Adrenal gland (tissue), 9 donors: ENCODE measurements at regions not wholly inside any gene's neighbourhood (a gene's known extent, or its start where the extent isn't known, plus 50 kb on each side); places are given as distances from the start of the nearest gene placed in this dataset.
"Not testable (repeated sequence)": the region's sequence is repeated elsewhere in the genome, so short reads cannot be mapped to it uniquely, and the experiment has no call there.

Experiments
- DNase-seq, 7 donors: peaks; one replicate each; pipeline ENCODE4 v3.0.0-alpha.2; 2019 to 2020
- H3K27ac ChIP-seq, 5 donors: fragments of 200-600 bp; sonication (generic) in 4 of 5; 1 replicate in 3 of 5; 2 replicates in 2 of 5; pipeline versions ENCODE4 v1.5.1 to v1.8.0; 2016 to 2020; ENCODE audit warnings: mild to moderate bottlenecking in 1 of 5
- H3K27me3 ChIP-seq: fragments of 200-600 bp; 2 replicates; pipeline ENCODE4 v1.8.0; 2021
- H3K36me3 ChIP-seq, 2 donors: fragments of 200-600 bp; replicated peaks in 1 of 2; 1 replicate in 1 of 2; 2 replicates in 1 of 2; pipeline versions ENCODE4 v1.5.1 to v1.8.0; 2018 to 2022
- H3K4me1 ChIP-seq, 2 donors: fragments of 200-600 bp; replicated peaks in 1 of 2; 1 replicate in 1 of 2; 2 replicates in 1 of 2; pipeline versions ENCODE4 v1.5.1 to v1.8.0; 2018 to 2021
- H3K4me3 ChIP-seq, 4 donors: fragments of 200-600 bp; sonication (generic) in 3 of 4; one replicate each; pipeline ENCODE4 v1.5.1; 2016 to 2018
- H3K9me3 ChIP-seq, 3 donors: fragments of 200-600 bp; sonication (generic) in 1 of 3; replicated peaks in 1 of 3; 1 replicate in 2 of 3; 2 replicates in 1 of 3; pipeline versions ENCODE4 v1.5.1 to v1.8.0; 2016 to 2021
- POLR2A ChIP-seq, 2 donors: fragments of 450-650 bp; IDR thresholded peaks; one replicate each; pipeline ENCODE4 v1.6.1; 2017; ENCODE audit warnings: antibody characterized with exemption in 2 of 2, mild to moderate bottlenecking in 2 of 2, moderate library complexity in 1 of 2
- WGBS, 4 donors: extraction: QIAGEN DNeasy Blood & Tissue Kit in 2 of 4; methylation state at CpG; one replicate each; pipeline versions ENCODE4 v1.1.5 to v1.1.7; 2013 to 2017; 5-methylcytosine and 5-hydroxymethylcytosine counted together
- intact Hi-C, 2 donors: fragments of 100-400 bp; cut with DNase I; formaldehyde crosslinking; loops; one replicate each; pipeline versions ENCODE4 v1.14.1 to v1.15.0; 2022 to 2023
- TF ChIP-seq, protein P1 (sequence below), 6 experiments: fragments of 450-650 bp in 4 of 6; fragments of 200-600 bp in 2 of 6; sonication (generic) in 1 of 6; IDR thresholded peaks; 1 replicate in 5 of 6; 2 replicates in 1 of 6; pipeline versions ENCODE4 v1.5.1 to v1.8.0; 2016 to 2021; ENCODE audit warnings: antibody characterized with exemption in 6 of 6, mild to moderate bottlenecking in 2 of 6, moderate library complexity in 1 of 6
- donor health status: healthy with polysubstance abuse.
- donor health status: Bipolar disorder and iron deficiency.
- donor health status: DM: yes; HTN: yes; CAD: no.
- donor health status: DM: no; HTN: no; CAD: no.
- donor health status: DM: no; HTN: no; CAD: no.

DNA sequence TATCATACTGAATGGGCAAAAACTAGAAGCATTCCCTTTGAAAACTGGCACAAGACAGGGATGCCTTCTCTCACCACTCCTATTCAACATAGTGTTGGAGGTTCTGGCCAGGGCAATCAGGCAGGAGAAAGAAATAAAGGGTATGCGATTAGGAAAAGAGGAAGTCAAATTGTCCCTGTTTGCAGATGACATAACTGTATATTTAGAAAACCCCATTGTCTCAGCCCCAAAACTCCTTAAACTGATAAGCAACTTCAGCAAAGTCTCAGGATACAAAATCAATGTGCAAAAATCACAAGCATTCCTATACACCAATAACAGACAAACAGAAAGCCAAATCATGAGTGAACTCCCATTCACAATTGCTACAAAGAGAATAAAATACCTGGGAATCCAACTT, 52.5 kb upstream of the CCDC71L start:
- peaks cover 0 to 10% of the 10 kb centered on the region in 2 donors for H3K4me1 ChIP-seq
- H3K27ac ChIP-seq, H3K4me3 ChIP-seq, DNase-seq, intact Hi-C loops, H3K9me3 ChIP-seq, H3K27me3 ChIP-seq, H3K36me3 ChIP-seq: not testable (repeated sequence)
- 61 to 87% (median 69%) methylated on average over 1 of the region's 1 CpG for WGBS, 4 donors

DNA sequence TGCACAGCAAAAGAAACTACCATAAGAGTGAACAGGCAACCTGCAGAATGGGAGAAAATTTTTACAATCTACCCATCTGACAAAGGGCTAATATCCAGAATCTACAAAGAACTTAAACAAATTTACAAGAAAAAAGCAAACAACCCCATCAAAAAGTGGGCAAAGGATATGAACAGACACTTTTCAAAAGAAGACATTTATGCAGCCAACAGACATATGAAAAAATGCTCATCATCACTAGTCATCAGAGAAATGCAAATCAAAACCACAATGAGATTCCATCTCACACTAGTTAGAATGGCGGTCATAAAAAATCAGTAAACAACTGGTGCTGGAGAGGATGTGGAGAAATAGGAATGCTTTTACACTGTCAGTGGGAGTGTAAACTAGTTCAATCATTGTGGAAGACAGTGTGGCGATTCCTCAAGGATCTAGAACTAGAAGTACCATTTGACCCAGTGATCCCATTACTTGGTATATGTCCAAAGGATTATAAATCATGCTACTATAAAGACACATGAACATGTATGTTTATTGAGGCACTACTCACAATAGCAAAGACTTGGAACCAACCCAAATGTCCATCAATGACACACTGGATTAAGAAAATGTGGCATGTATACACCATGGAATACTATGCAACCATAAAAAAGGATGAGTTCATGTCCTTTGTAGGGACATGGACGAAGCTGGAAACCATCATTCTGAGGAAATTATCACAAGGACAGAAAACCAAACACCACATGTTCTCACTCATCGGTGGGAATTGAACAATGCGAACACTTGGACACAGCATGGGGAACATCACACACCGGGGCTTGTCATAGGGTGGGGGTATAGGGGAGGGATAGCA, 53.9 kb upstream of the CCDC71L start:
- peaks cover 0 to 14% of the 10 kb centered on the region in 2 donors for H3K4me1 ChIP-seq
- H3K27me3 ChIP-seq, H3K4me3 ChIP-seq, H3K9me3 ChIP-seq, intact Hi-C loops, H3K27ac ChIP-seq, DNase-seq, H3K36me3 ChIP-seq: not testable (repeated sequence)
- WGBS, 4 donors, result 87 to 96% (median 92%) methylated on average over 6 of the region's 6 CpGs

DNA sequence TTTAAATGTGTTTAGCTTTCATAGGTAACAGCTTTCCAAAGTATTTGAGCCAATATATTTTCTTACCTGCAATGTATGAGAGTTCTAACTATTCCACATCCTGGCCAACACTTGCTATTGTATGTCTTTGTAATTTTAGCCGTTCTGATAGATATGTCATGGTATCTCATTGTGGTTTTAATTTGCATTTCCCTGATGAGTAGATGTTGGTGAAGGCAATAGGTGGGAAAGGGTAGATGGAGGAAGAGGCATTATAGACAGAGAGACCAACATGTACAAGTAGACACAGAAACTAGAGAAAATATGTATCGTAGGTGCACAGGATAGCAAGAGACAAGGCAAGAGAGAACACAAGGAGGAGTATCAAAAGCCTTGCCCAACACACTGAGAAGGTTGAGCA, 54.8 kb upstream of the CCDC71L start:
- WGBS, 4 donors, result 92 to 93% (median 93%) methylated on average over 2 of the region's 2 CpGs
- no peaks in the 10 kb centered on the region for H3K27me3 ChIP-seq
- H3K4me3 ChIP-seq, result no peak overlapping the region
- peaks cover 0 to 14% of the 10 kb centered on the region in 2 donors for H3K4me1 ChIP-seq
- no peak overlapping the region for H3K27ac ChIP-seq
- no peak for TF ChIP-seq POLR2A (IDR thresholded peaks at IDR 0.05)
- TF ChIP-seq, protein P1, sequence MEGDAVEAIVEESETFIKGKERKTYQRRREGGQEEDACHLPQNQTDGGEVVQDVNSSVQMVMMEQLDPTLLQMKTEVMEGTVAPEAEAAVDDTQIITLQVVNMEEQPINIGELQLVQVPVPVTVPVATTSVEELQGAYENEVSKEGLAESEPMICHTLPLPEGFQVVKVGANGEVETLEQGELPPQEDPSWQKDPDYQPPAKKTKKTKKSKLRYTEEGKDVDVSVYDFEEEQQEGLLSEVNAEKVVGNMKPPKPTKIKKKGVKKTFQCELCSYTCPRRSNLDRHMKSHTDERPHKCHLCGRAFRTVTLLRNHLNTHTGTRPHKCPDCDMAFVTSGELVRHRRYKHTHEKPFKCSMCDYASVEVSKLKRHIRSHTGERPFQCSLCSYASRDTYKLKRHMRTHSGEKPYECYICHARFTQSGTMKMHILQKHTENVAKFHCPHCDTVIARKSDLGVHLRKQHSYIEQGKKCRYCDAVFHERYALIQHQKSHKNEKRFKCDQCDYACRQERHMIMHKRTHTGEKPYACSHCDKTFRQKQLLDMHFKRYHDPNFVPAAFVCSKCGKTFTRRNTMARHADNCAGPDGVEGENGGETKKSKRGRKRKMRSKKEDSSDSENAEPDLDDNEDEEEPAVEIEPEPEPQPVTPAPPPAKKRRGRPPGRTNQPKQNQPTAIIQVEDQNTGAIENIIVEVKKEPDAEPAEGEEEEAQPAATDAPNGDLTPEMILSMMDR (IDR thresholded peaks at IDR 0.05), result no peak
- no peak for DNase-seq
- intact Hi-C loops, result no loop called here
- no peaks in the 10 kb centered on the region for H3K36me3 ChIP-seq
- no peaks in the 10 kb centered on the region for H3K9me3 ChIP-seq

DNA sequence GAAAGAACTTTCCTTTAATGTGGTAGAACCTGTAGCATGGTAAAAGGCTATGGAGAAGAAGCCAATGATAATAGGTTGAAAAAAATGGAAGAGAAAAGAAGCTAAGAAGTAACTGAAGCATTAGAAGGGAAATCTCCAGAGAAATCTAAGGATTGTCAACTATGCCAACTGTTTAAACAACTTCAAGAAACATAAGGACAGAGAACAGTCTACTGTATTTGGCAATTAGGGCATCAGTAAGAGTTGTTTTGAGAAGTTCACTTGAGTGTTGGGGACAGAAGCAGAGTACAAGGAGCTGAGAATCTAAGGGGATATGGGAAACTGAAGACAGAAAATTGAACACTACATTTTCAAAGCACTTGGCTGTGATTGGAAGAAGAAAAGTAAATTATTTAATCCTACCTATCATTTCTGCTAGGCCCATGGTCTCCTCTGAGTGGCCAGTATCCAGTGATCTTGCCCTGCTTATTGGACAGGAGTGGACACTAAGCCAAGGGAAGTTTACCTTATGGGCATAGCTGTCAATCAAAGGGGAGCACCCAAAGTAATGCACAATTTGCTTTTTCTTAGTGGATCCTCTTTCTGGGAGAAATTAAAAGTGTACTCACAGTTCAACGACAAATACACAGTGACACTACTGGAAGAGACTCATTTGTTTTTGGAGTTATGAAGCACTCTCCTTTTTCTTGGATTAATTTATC, 56.4 kb upstream of the CCDC71L start:
- peaks cover 0 to 14% of the 10 kb centered on the region in 2 donors for H3K4me1 ChIP-seq
- peak overlapping the region in 1 of 5 donors; percentile 54 for H3K27ac ChIP-seq
- H3K27me3 ChIP-seq, result no peaks in the 10 kb centered on the region
- WGBS, 4 donors, result 62 to 86% (median 78%) methylated on average over 1 of the region's 1 CpG
- H3K4me3 ChIP-seq, result no peak overlapping the region
- no peak for DNase-seq
- intact Hi-C loops, result no loop called here
- no peaks in the 10 kb centered on the region for H3K9me3 ChIP-seq
- H3K36me3 ChIP-seq, result no peaks in the 10 kb centered on the region
- TF ChIP-seq, protein P1 (IDR thresholded peaks at IDR 0.05), result no peak
- no peak for TF ChIP-seq POLR2A (IDR thresholded peaks at IDR 0.05)

DNA sequence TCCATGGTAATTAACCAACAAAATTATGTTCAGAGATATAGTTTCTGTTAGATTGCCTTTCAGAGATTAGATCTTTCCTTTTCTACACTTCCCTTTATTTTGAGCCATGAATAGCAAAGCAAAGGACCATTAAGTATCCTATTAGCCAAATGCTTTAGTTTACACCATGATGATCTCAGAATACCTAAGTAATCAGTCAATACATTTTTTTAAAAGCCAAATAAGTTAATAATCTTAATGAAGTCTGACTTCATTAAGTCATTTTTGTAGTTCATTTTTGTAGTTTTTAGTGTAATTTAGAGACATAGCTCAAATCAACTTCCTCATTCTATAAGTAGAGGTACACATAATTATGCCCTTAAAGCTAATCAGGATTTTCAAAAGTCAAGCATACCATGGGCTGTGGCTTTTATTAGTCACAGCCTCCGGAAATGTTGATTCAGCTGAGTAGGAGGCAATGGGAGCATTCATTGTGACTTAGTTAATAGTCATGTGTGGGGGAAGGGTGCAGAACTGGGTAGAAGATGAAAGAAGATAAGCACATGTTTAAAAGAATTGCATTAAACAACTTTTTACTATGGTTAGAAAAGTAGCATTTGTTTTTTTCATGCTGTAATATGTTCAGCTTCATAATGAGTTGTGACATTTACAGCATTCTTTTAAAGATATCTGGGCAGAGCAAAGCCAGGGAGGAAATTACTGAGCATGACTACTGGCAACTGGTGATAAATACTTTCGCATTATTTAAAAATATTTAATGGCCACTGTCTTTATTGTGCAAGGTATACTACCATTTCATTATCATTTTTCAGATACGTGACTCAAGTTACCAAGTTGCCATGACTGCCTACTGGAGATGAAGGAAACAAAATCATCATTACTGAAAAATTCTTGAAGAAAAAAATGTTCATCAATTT, 57.3 kb upstream of the CCDC71L start:
- Histone ChIP-seq H3K4me1 (peaks cover 0 to 14% of the 10 kb centered on the region in 2 donors), H3K9me3 (no peaks in the 10 kb centered on the region), H3K27ac (peak overlapping the region in 1 of 5 donors; percentile 54), H3K4me3 (no peak overlapping the region), H3K27me3 (no peaks in the 10 kb centered on the region), H3K36me3 (no peaks in the 10 kb centered on the region)
- WGBS, 4 donors, result 20 to 59% (median 37%) methylated on average over 3 of the region's 3 CpGs
- DNase-seq, result peak in 4 of 7 donors; percentile 32 to 61 (median 42)
- intact Hi-C loops, result no loop called here
- TF ChIP-seq, protein P1 (IDR thresholded peaks at IDR 0.05), result no peak
- TF ChIP-seq POLR2A (IDR thresholded peaks at IDR 0.05), result no peak
